ENCODE measurements at regions not wholly inside any gene's neighbourhood (a gene's known extent, or its start where the extent isn't known, plus 50 kb on each side); places are given as distances from the start of the nearest gene placed in this dataset.

DNA sequence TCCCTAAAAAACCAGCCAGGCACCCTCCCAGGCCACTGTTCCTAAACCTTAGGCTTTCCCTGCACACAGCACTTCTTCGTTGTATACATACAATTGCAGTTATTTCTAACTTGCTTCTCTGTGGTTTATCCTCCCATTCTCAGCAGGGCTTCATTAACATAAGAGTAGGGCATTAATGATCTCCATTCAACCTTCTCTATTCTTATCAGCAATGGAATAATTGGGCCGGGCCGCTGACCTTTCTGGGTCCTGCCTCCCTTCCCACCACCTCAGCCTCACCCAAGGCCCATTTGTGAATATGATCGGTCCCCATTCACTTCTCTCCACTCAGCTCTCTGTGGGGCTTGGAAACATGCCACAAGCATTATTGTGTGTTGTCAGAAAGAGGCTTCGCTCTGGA, 184.2 kb downstream of the SUCLA2 start:
- TF ChIP-seq EZH2phosphoT487 (IDR thresholded peaks at IDR 0.05; ENCODE audit: low read depth, severe bottlenecking, unreplicated experiment) (no peak), EZH2 (IDR thresholded peaks at IDR 0.05; ENCODE audit: borderline replicate concordance) (no peak)
- TF ChIP-seq, protein P1, sequence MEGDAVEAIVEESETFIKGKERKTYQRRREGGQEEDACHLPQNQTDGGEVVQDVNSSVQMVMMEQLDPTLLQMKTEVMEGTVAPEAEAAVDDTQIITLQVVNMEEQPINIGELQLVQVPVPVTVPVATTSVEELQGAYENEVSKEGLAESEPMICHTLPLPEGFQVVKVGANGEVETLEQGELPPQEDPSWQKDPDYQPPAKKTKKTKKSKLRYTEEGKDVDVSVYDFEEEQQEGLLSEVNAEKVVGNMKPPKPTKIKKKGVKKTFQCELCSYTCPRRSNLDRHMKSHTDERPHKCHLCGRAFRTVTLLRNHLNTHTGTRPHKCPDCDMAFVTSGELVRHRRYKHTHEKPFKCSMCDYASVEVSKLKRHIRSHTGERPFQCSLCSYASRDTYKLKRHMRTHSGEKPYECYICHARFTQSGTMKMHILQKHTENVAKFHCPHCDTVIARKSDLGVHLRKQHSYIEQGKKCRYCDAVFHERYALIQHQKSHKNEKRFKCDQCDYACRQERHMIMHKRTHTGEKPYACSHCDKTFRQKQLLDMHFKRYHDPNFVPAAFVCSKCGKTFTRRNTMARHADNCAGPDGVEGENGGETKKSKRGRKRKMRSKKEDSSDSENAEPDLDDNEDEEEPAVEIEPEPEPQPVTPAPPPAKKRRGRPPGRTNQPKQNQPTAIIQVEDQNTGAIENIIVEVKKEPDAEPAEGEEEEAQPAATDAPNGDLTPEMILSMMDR (IDR thresholded peaks at IDR 0.05; ENCODE audit: poor library complexity): no peak
- no peaks in the 10 kb centered on the region for H3K27me3 ChIP-seq
- H3K4me2 ChIP-seq: no peak overlapping the region
- H3K79me2 ChIP-seq: no peaks in the 10 kb centered on the region
- no peaks in the 10 kb centered on the region for H4K20me1 ChIP-seq (ENCODE audit: insufficient read depth, poor library complexity, severe bottlenecking)
- no peak overlapping the region for H3K4me3 ChIP-seq
- no peaks in the 10 kb centered on the region for H3K9me3 ChIP-seq (ENCODE audit: low read depth)
- no peak for DNase-seq (ENCODE audit: low spot score)
- no peaks in the 10 kb centered on the region for H3K4me1 ChIP-seq (ENCODE audit: insufficient read depth)
- no peaks in the 10 kb centered on the region for H3K9me2 ChIP-seq (replicated peaks; ENCODE audit: insufficient read depth)
- WGBS (ENCODE audit: low lambda C conversion rate, missing lambda C conversion rate): 54% methylated on average over 5 of the region's 5 CpGs
- no peaks in the 10 kb centered on the region for H3K36me3 ChIP-seq (replicated peaks; ENCODE audit: insufficient read depth, low read depth)
- H3K27ac ChIP-seq: no peak overlapping the region
- H2AFZ ChIP-seq: no peak overlapping the region

DNA sequence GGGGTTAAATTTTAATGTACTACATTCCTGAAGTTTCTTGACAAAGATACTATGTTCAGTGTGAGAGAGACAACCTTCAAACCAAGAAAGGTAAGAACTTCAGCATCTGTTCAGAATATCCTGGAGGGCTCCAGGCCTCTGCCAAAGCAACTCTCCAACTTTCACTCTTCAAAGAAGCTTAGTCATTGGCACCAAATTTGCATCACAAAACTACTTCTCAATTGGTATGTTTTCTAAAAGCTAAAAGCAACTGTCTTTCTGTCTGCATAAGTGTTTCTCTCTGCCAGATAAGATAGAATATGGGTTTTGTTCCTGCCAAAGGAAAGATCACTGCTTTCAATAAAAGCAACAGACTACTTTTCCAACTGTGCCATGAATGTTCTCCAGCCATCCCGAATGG, 187.4 kb downstream of the SUCLA2 start:
- no peaks in the 10 kb centered on the region for H3K79me2 ChIP-seq
- no peak overlapping the region for H3K27ac ChIP-seq
- no peaks in the 10 kb centered on the region for H3K36me3 ChIP-seq (replicated peaks; ENCODE audit: insufficient read depth, low read depth)
- H3K4me1 ChIP-seq (ENCODE audit: insufficient read depth): no peaks in the 10 kb centered on the region
- H3K4me2 ChIP-seq: no peak overlapping the region
- H3K9me3 ChIP-seq (ENCODE audit: low read depth): no peaks in the 10 kb centered on the region
- WGBS (ENCODE audit: low lambda C conversion rate, missing lambda C conversion rate): 86% methylated on average over 1 of the region's 1 CpG
- no peak overlapping the region for H3K4me3 ChIP-seq
- no peak overlapping the region for H2AFZ ChIP-seq
- no peaks in the 10 kb centered on the region for H4K20me1 ChIP-seq (ENCODE audit: insufficient read depth, poor library complexity, severe bottlenecking)
- DNase-seq (ENCODE audit: low spot score): no peak
- TF ChIP-seq EZH2 (IDR thresholded peaks at IDR 0.05; ENCODE audit: borderline replicate concordance) (no peak), EZH2phosphoT487 (IDR thresholded peaks at IDR 0.05; ENCODE audit: low read depth, severe bottlenecking, unreplicated experiment) (no peak)
- TF ChIP-seq, protein P1 (IDR thresholded peaks at IDR 0.05; ENCODE audit: poor library complexity): no peak
- H3K9me2 ChIP-seq (replicated peaks; ENCODE audit: insufficient read depth): no peaks in the 10 kb centered on the region
- H3K27me3 ChIP-seq: no peaks in the 10 kb centered on the region

DNA sequence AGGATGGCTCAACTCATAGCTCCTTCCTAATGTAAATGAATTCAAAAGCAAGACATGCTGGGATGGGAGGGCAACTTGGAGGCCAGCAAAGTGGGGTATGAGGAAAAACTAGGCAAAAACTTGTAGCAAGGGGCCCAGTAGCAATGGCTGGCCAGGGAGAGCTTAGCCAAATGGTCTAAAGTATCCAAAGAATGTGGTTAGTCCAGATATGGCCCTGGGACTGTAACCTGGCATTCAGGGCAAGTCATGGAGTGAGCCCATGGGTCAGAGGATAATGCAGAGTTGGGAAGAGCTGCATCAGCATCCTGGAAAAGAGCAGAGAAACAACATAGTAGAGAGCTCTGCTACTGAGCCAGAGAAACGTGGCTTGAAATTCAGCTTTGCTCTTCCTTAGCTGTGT, 191.7 kb downstream of the SUCLA2 start:
- no peak overlapping the region for H3K4me2 ChIP-seq
- H3K9me2 ChIP-seq (replicated peaks; ENCODE audit: insufficient read depth): no peaks in the 10 kb centered on the region
- H3K4me1 ChIP-seq (ENCODE audit: insufficient read depth): no peaks in the 10 kb centered on the region
- H3K27me3 ChIP-seq: no peaks in the 10 kb centered on the region
- no peak overlapping the region for H2AFZ ChIP-seq
- no peaks in the 10 kb centered on the region for H3K79me2 ChIP-seq
- no peaks in the 10 kb centered on the region for H4K20me1 ChIP-seq (ENCODE audit: insufficient read depth, poor library complexity, severe bottlenecking)
- H3K9me3 ChIP-seq (ENCODE audit: low read depth): no peaks in the 10 kb centered on the region
- no peaks in the 10 kb centered on the region for H3K36me3 ChIP-seq (replicated peaks; ENCODE audit: insufficient read depth, low read depth)
- H3K27ac ChIP-seq: no peak overlapping the region
- no peak overlapping the region for H3K4me3 ChIP-seq
- 67% methylated on average over 1 of the region's 1 CpG for WGBS (ENCODE audit: low lambda C conversion rate, missing lambda C conversion rate)
- no peak for DNase-seq (ENCODE audit: low spot score)
- TF ChIP-seq EZH2 (IDR thresholded peaks at IDR 0.05; ENCODE audit: borderline replicate concordance): no peak
- TF ChIP-seq, protein P1 (IDR thresholded peaks at IDR 0.05; ENCODE audit: poor library complexity): no peak
- TF ChIP-seq EZH2phosphoT487 (IDR thresholded peaks at IDR 0.05; ENCODE audit: low read depth, severe bottlenecking, unreplicated experiment): no peak

DNA sequence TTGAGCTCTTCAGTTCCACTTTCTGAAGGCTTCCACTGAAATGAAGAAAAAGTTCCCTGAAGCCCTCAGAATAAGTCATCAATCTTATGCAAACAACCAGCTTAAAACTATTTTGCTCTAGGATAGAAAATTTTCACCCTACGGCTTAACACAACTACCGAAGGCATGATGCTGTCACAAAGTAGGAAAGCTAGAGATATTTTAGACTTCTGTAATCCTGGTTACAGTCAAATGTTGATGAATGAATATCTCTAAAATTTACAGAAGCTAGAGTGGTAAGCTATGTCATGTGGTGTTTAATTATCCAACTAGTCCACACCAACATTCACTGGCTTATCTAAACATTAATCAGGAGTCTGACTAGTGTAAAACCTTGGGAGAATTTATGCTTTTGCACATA, 197.9 kb downstream of the SUCLA2 start:
- H4K20me1 ChIP-seq (ENCODE audit: insufficient read depth, poor library complexity, severe bottlenecking): no peaks in the 10 kb centered on the region
- no peaks in the 10 kb centered on the region for H3K36me3 ChIP-seq (replicated peaks; ENCODE audit: insufficient read depth, low read depth)
- no peak overlapping the region for H3K27ac ChIP-seq
- no peaks in the 10 kb centered on the region for H3K9me2 ChIP-seq (replicated peaks; ENCODE audit: insufficient read depth)
- no peak for DNase-seq (ENCODE audit: low spot score)
- no peaks in the 10 kb centered on the region for H3K9me3 ChIP-seq (ENCODE audit: low read depth)
- H3K27me3 ChIP-seq: no peaks in the 10 kb centered on the region
- TF ChIP-seq EZH2 (IDR thresholded peaks at IDR 0.05; ENCODE audit: borderline replicate concordance) (no peak), EZH2phosphoT487 (IDR thresholded peaks at IDR 0.05; ENCODE audit: low read depth, severe bottlenecking, unreplicated experiment) (no peak)
- TF ChIP-seq, protein P1 (IDR thresholded peaks at IDR 0.05; ENCODE audit: poor library complexity): no peak
- H3K4me3 ChIP-seq: no peak overlapping the region
- H3K4me2 ChIP-seq: no peak overlapping the region
- H2AFZ ChIP-seq: no peak overlapping the region
- 92% methylated on average over 2 of the region's 2 CpGs for WGBS (ENCODE audit: low lambda C conversion rate, missing lambda C conversion rate)
- no peaks in the 10 kb centered on the region for H3K4me1 ChIP-seq (ENCODE audit: insufficient read depth)
- no peaks in the 10 kb centered on the region for H3K79me2 ChIP-seq

Data from hepatocyte (in vitro differentiated cells).